ENCODE measurements at regions not wholly inside any gene's neighbourhood (a gene's known extent, or its start where the extent isn't known, plus 50 kb on each side); places are given as distances from the start of the nearest gene placed in this dataset.

DNA sequence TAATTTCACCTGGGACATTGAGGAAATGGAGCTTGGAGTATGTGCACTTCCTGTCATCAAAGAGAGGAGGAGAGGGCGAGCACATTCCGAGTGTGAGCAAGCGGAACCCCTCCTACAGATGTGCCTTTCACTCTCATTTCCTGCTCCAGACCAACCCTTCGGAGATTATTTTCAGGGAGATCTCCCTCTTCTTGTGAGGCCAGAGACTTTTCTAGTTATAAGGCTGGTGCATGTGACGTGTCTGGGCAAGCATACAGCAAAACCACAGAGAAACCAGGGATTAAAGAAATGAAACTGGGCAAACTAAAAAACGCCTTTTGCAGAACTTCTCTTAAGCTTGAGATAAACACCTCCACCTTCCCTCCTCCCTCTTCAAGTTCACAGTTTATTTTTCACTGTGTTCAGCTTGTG, 409.2 kb upstream of the TCF4 start:
- Histone ChIP-seq H3K79me2 (ENCODE audit: control insufficient read depth in 1 of 2, insufficient read depth in 2 of 2, low read length in 2 of 2) (no peaks in the 10 kb centered on the region), H3K14ac (ENCODE audit: insufficient read length) (no peak overlapping the region), H3K18ac (ENCODE audit: extremely low read depth, low read length) (no peak overlapping the region), H3K4me2 (ENCODE audit: insufficient read depth in 1 of 2, low read depth in 2 of 2, low read length in 2 of 2) (no peak overlapping the region), H3K36me3 (ENCODE audit: control insufficient read depth in 2 of 4, insufficient read depth in 4 of 4, low read length in 3 of 4) (no peaks in the 10 kb centered on the region), H2BK12ac (ENCODE audit: low read depth, low read length) (no peak overlapping the region), H2BK5ac (ENCODE audit: low read depth, low read length) (no peak overlapping the region), H4K8ac (ENCODE audit: extremely low read depth, insufficient read depth, low read length) (no peak overlapping the region), H2AFZ (ENCODE audit: low read length) (no peak overlapping the region), H3K27me3 (replicated peaks in 1 of 4; ENCODE audit: control insufficient read depth in 3 of 4, extremely low read depth in 1 of 4, insufficient read depth in 3 of 4, low read length in 3 of 4) (no peaks in the 10 kb centered on the region), H3K79me1 (ENCODE audit: low read depth, low read length) (no peaks in the 10 kb centered on the region), H2BK120ac (replicated peaks; ENCODE audit: low read depth, low read length) (no peak overlapping the region), H3K4ac (replicated peaks; ENCODE audit: insufficient read length, low read depth, low read length) (no peak overlapping the region), H3K4me3 (ENCODE audit: extremely low read depth in 1 of 4, insufficient read depth in 2 of 4, low read depth in 3 of 4, low read length in 4 of 4) (no peak overlapping the region), H4K91ac (replicated peaks; ENCODE audit: insufficient read length, low read length) (no peak overlapping the region), H3K9ac (replicated peaks in 1 of 4; ENCODE audit: extremely low read depth in 1 of 4, low read depth in 3 of 4, low read length in 3 of 4) (no peak overlapping the region), H2BK20ac (ENCODE audit: low read length) (no peak overlapping the region), H3K23ac (ENCODE audit: insufficient read length) (no peak overlapping the region), H3K9me3 (ENCODE audit: insufficient read depth in 2 of 2, low read depth in 1 of 2, low read length in 1 of 2) (no peaks in the 10 kb centered on the region), H3K56ac (replicated peaks; ENCODE audit: insufficient read length, low read depth, low read length) (no peak overlapping the region), H3K23me2 (ENCODE audit: low read depth, low read length) (0 out of 2 replicates have a peak, but pooled peaks cover 2% of the 10 kb centered on the region), H4K5ac (ENCODE audit: insufficient read length, low read depth, low read length) (no peak overlapping the region), H4K20me1 (replicated peaks in 1 of 2; ENCODE audit: control insufficient read depth in 1 of 2, insufficient read depth in 2 of 2, low read length in 2 of 2) (no peaks in the 10 kb centered on the region), H2AK5ac (ENCODE audit: low read depth, low read length) (no peak overlapping the region), H3K27ac (ENCODE audit: low read depth, low read length) (no peak overlapping the region), H2BK15ac (ENCODE audit: low read length) (no peak overlapping the region), H3K4me1 (replicated peaks in 1 of 4; ENCODE audit: control insufficient read depth in 3 of 4, insufficient read depth in 4 of 4, low read length in 3 of 4) (peaks cover 5 to 16% (median 12%) of the 10 kb centered on the region in 4 experiments; a peak in 5 of 7 replicates)
- CTCF ChIA-PET (ENCODE audit: partially characterized antibody), result interaction anchor here (0.6 to 0.9 kb wide), 3 partner anchors 13 to 686 kb away, joined by 3 to 4 read pairs (median 3); no protein-coding TSS in a partner anchor
- 0 out of 4 replicates have a peak, but pooled peaks of 1 of the 2 experiments have one; percentile 5 for TF ChIP-seq RAD21 (IDR thresholded peaks at IDR 0.05 in 1 of 2, conservative IDR thresholded peaks at IDR 0.05 in 1 of 2; ENCODE audit: low read depth in 2 of 2, low read length in 2 of 2)
- no peak for TF ChIP-seq HDAC6 (IDR thresholded peaks at IDR 0.05; ENCODE audit: low read depth, low read length)
- TF ChIP-seq RXRA (IDR thresholded peaks at IDR 0.05; ENCODE audit: insufficient read depth, low read depth, low read length), result no peak
- no peak for TF ChIP-seq CHD1 (IDR thresholded peaks at IDR 0.05; ENCODE audit: low read depth, low read length)
- TF ChIP-seq HDAC2 (IDR thresholded peaks at IDR 0.05; ENCODE audit: borderline replicate concordance in 1 of 2, low read depth in 2 of 2, low read length in 2 of 2), result no peak
- TF ChIP-seq SIX5 (IDR thresholded peaks at IDR 0.05; ENCODE audit: low read depth, low read length), result no peak
- no peak for TF ChIP-seq BRCA1 (IDR thresholded peaks at IDR 0.05; ENCODE audit: low read depth, low read length)
- 92% methylated on average over 3 of the region's 6 CpGs; no CpG with 5 or more reads in 1 of the 2 experiments for WGBS, 2 experiments (ENCODE audit: extremely low coverage in 1 of 2, insufficient coverage in 1 of 2, insufficient read length in 1 of 2, insufficient replicate concordance in 2 of 2, low coverage in 1 of 2, low lambda C conversion rate in 2 of 2, missing lambda C conversion rate in 1 of 2)
- no peak for DNase-seq (ENCODE audit: low read depth in 1 of 2, low spot score in 2 of 2)
- POLR2A ChIA-PET (ENCODE audit: partially characterized antibody), result no interaction called here
- FAIRE-seq, result no peak

Data from H1 (cell line).